HepG2 (cell line): ENCODE measurements at regions not wholly inside any gene's neighbourhood (a gene's known extent, or its start where the extent isn't known, plus 50 kb on each side); places are given as distances from the start of the nearest gene placed in this dataset.
A peak's percentile ranks its signal among the peaks of the same experiment; 100 is the strongest.

Experiments used
- ASH2L ChIP-seq: fragments of 300-600, 200-600 bp; sonication (generic); IDR thresholded peaks from 2 replicates; pipeline ENCODE4 v1.7.0; 2017; ENCODE audit warnings: low read depth, mild to moderate bottlenecking, moderate library complexity, mixed read lengths, low read length; ENCODE audit not compliant: insufficient read length
- BRF2 ChIP-seq: sonication (generic); formaldehyde crosslinking; IDR thresholded peaks from 2 replicates; pipeline ENCODE4 v1.8.1; 2022; ENCODE audit warnings: mild to moderate bottlenecking, missing genetic modification reagents
- CBX2 ChIP-seq, 2 experiments: fragments of 200-600 bp in 1 of 2; sonication (generic); formaldehyde crosslinking in 1 of 2; IDR thresholded peaks; 2 replicates each; pipeline versions ENCODE4 v1.7.0 to v1.8.1; 2018 to 2022; ENCODE audit warnings: low read depth in 2 of 2, low read length in 1 of 2, mild to moderate bottlenecking in 1 of 2, missing genetic modification reagents in 1 of 2
- DNMT1 ChIP-seq: sonication (generic); formaldehyde crosslinking; IDR thresholded peaks from 2 replicates; pipeline ENCODE4 v1.5.1; 2020; ENCODE audit warnings: mild to moderate bottlenecking, missing genetic modification reagents
- HDAC1 ChIP-seq: sonication (generic); formaldehyde crosslinking; IDR thresholded peaks from 2 replicates; pipeline ENCODE4 v1.5.1; 2020; ENCODE audit warnings: mild to moderate bottlenecking, missing genetic modification reagents
- HES4 ChIP-seq: sonication (generic); formaldehyde crosslinking; IDR thresholded peaks from 2 replicates; pipeline ENCODE4 v1.9.0; 2021; ENCODE audit warnings: mild to moderate bottlenecking, missing genetic modification reagents, borderline replicate concordance
- MAFK ChIP-seq, 2 experiments: IDR thresholded peaks in 1 of 2; conservative IDR thresholded peaks in 1 of 2; 2 replicates each; pipeline ENCODE4 v1.6.1; 2011; ENCODE audit warnings: improper control_type of control experiment in 2 of 2, low read length in 2 of 2
- MEF2D ChIP-seq: sonication (generic); formaldehyde crosslinking; IDR thresholded peaks from 2 replicates; pipeline ENCODE4 v1.5.1; 2020; ENCODE audit warnings: mild to moderate bottlenecking, missing genetic modification reagents
- MTA3 ChIP-seq: sonication (generic); formaldehyde crosslinking; IDR thresholded peaks from 2 replicates; pipeline ENCODE4 v1.4.0; 2020; ENCODE audit warnings: missing genetic modification reagents
- NFE2 ChIP-seq: sonication (generic); formaldehyde crosslinking; IDR thresholded peaks from 2 replicates; pipeline ENCODE4 v1.4.0; 2020; ENCODE audit warnings: missing genetic modification reagents
- NR2C2 ChIP-seq: sonication (generic); formaldehyde crosslinking; IDR thresholded peaks from 2 replicates; pipeline ENCODE4 v1.4.0; 2020; ENCODE audit warnings: missing genetic modification reagents, mild to moderate bottlenecking, moderate library complexity, borderline replicate concordance
- SNAI1 ChIP-seq: sonication (generic); formaldehyde crosslinking; IDR thresholded peaks from 2 replicates; pipeline ENCODE4 v1.5.0; 2020; ENCODE audit warnings: mild to moderate bottlenecking, missing genetic modification reagents, borderline replicate concordance
- SOX5 ChIP-seq: IDR thresholded peaks from 2 replicates; pipeline ENCODE4 v1.6.1; 2016; ENCODE audit warnings: borderline replicate concordance
- SRF ChIP-seq: IDR thresholded peaks from 2 replicates; pipeline ENCODE4 v1.6.1; 2011; ENCODE audit warnings: mild to moderate bottlenecking, low read depth, low read length, moderate library complexity
- TCF7 ChIP-seq: sonication (generic); IDR thresholded peaks from 2 replicates; pipeline ENCODE4 v1.6.1; 2016; ENCODE audit warnings: antibody characterized with exemption, low read depth
- TIGD3 ChIP-seq: sonication (generic); formaldehyde crosslinking; IDR thresholded peaks from 2 replicates; pipeline ENCODE4 v1.5.1; 2020; ENCODE audit warnings: mild to moderate bottlenecking, missing genetic modification reagents, borderline replicate concordance
- ZC3H4 ChIP-seq: sonication (generic); formaldehyde crosslinking; IDR thresholded peaks from 2 replicates; pipeline ENCODE4 v1.4.0; 2020; ENCODE audit warnings: missing genetic modification reagents, borderline replicate concordance
- ZNF333 ChIP-seq: sonication (generic); formaldehyde crosslinking; IDR thresholded peaks from 2 replicates; pipeline ENCODE4 v1.4.0; 2020; ENCODE audit warnings: mild to moderate bottlenecking, missing genetic modification reagents, borderline replicate concordance
- ZNF563 ChIP-seq: sonication (generic); formaldehyde crosslinking; IDR thresholded peaks from 2 replicates; pipeline ENCODE4 v1.8.0; 2022; ENCODE audit warnings: mild to moderate bottlenecking, moderate library complexity, missing genetic modification reagents
- ZNF646 ChIP-seq: sonication (generic); formaldehyde crosslinking; IDR thresholded peaks from 2 replicates; pipeline ENCODE4 v1.9.0; 2021; ENCODE audit warnings: mild to moderate bottlenecking, missing genetic modification reagents
- ZNF720 ChIP-seq: sonication (generic); formaldehyde crosslinking; IDR thresholded peaks from 2 replicates; pipeline ENCODE4 v1.4.0; 2020; ENCODE audit warnings: missing genetic modification reagents

GRCh38 chr1:4267381-4268261 lies 367.5 kb upstream of the C1orf174 start (continued):
- no peak for TF ChIP-seq ZNF646
- no peak; the same call in 1 of the 2 replicates for TF ChIP-seq BRF2 (CRISPR knock-in tag)
- no peak for TF ChIP-seq MTA3
- peak; percentile 66 for TF ChIP-seq HDAC1 (CRISPR knock-in tag)
- peak; percentile 68 for TF ChIP-seq ASH2L
- no peak for TF ChIP-seq ZNF563
- TF ChIP-seq SRF, result no peak
- no peak; the same call in 1 of the 2 replicates for TF ChIP-seq MEF2D (CRISPR knock-in tag)
- TF ChIP-seq SNAI1 (CRISPR knock-in tag), result no peak
- TF ChIP-seq TCF7, result peak; percentile 99
- no peak for TF ChIP-seq TIGD3
- no peak for TF ChIP-seq ZNF333 (CRISPR knock-in tag)
- TF ChIP-seq NFE2 (CRISPR knock-in tag), result peak; percentile 47; the same call in 1 of the 2 replicates
- TF ChIP-seq HES4 (CRISPR knock-in tag), result no peak
- TF ChIP-seq DNMT1 (CRISPR knock-in tag), result no peak; the same call in 1 of the 2 replicates
- TF ChIP-seq ZC3H4, result no peak
- peak; percentile 91 to 96 for TF ChIP-seq MAFK (conservative IDR thresholded peaks at IDR 0.05 in 1 of 2, IDR thresholded peaks at IDR 0.05 in 1 of 2; ENCODE audit: low read length in 2 of 2)
- no peak for TF ChIP-seq CBX2 (IDR thresholded peaks at IDR 0.05; ENCODE audit: low read depth, low read length)
- no peak for TF ChIP-seq CBX2 (CRISPR knock-in tag; IDR thresholded peaks at IDR 0.05; ENCODE audit: low read depth)
- peak; percentile 30; the same call in 1 of the 2 replicates for TF ChIP-seq NR2C2 (CRISPR knock-in tag)
- peak; percentile 96 for TF ChIP-seq SOX5
- TF ChIP-seq ZNF720 (CRISPR knock-in tag), result no peak
